COLO668 (cell line): ENCODE measurements at regions not wholly inside any gene's neighbourhood (a gene's known extent, or its start where the extent isn't known, plus 50 kb on each side); places are given as distances from the start of the nearest gene placed in this dataset.
"Not testable (repeated sequence)": the region's sequence is repeated elsewhere in the genome, so short reads cannot be mapped to it uniquely, and the experiment has no call there.

ENCODE experiments used
- DNase-seq: peaks from one replicate; lab custom pipeline; 2025; ENCODE audit not compliant: unreplicated experiment; lab: John Stamatoyannopoulos, UW

DNA sequence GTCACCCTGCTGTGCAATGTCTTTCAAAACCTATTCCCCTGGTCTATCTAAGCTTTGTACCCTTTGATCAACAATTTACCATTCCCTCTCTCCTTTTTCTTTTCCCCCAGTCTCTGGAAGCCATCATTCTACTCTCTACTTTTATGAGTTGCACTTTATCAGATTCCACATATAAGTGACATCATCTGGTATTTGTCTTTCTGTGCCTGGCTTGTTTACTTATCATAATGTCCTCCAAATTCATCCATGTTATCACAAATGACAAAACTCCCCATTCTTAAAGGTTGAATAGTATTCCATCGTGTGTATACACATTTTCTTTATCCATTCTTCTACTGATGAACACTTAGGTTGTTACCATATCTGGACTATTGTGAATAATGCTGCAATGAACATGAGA lies 344.2 kb upstream of the CCNH start:
- DNase-seq, result no peak

DNA sequence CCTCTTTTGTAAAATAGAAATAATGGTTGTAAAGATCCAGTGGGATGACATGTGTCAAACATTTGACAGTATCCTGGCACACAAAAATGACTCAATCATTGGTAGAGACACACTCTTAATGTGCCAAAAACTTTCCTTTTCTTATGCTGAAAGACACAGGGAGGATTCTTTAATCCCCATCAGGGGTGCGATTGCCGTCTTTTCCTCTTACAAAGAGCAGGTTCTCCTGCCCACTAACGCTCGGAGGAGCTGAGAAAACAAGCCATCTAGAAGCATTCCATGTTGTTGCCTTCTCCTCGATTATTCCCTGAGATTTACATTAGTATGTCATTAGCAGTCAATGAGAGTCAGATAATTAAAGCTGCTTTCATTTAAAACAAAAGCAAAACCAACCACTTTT lies 342.6 kb upstream of the CCNH start:
- no peak for DNase-seq

DNA sequence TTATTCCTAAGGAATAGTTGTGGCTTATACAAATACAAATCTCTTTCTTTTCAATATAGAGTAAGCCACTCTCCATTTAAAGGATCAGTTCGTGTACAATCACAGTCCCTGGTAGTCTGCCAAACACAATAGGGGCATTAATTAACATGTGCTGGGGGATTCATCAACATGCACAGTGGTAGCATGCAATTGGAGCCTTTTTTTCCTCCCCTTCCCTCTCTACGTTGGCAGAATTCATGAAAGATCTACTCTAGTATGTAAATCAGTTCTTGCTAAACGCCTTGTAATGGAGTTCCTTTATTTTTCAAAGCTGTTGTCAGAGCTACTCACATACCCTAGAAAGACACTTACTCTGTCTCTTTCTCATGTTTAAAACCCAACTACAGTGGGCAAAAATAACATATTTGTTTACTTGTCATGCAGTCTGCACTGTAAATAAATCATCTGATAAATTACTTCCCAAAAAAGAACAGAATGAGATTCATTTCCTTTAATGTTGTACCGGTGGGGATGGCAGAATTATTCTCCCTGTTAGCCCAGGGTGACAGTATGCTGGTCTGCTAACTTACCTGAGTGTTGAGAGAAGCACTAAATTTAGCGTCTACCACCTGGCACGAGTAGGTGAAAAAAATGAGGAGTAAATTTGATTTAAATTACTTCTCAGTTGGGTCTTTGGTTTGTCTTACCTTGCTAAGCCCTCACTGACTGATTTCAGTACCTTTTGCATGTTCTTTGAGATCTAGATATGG lies 341.5 kb upstream of the CCNH start:
- DNase-seq, result no peak

- no peak for DNase-seq
Measured at GRCh38 chr5:87752362-87752761, 339.6 kb upstream of the CCNH start.

- DNase-seq, result no peak
Measured at GRCh38 chr5:87751824-87752223, 339.1 kb upstream of the CCNH start.

- no peak for DNase-seq
Measured at GRCh38 chr5:87746891-87747377, 334.2 kb upstream of the CCNH start.

DNA sequence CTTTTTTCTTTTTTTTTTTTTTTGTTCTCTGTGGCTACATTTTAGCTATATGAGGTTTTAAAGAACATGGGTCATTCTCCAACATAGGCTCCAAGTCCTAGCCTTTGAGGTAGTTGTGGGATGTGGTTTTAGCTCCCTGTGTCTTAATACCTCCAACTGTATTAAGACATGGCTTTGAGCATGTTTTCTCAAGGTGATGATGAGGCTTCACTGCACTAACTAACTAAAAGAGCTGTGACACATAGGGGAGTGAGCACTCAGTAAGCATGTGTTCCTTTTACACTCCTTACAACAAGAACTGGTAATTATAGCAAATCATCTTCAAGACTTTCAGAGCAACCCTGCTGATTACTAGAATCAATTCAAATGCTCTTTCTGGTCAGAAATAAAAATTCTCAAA lies 333.6 kb upstream of the CCNH start:
- no peak for DNase-seq

- DNase-seq, result no peak
Measured at GRCh38 chr5:87741881-87742280, 329.2 kb upstream of the CCNH start.

DNA sequence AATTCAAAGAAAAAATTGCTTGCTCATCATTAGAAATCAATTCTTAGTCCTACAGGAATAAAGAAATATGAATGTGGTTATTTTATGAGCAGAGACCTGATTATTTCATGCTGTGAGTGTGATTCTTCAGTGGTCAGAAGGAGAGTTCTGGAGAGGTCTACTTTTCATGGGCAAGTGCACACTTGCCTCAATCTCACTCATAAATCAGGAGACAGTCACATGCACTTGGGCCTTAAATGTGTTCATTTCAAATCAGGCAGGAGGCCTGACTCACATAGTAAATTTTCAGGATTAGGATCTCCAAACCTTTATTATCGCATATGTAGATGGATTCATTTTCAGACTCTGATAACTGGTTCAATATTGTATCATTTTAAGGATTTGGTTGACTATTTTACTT lies 323.2 kb upstream of the CCNH start:
- no peak for DNase-seq

DNA sequence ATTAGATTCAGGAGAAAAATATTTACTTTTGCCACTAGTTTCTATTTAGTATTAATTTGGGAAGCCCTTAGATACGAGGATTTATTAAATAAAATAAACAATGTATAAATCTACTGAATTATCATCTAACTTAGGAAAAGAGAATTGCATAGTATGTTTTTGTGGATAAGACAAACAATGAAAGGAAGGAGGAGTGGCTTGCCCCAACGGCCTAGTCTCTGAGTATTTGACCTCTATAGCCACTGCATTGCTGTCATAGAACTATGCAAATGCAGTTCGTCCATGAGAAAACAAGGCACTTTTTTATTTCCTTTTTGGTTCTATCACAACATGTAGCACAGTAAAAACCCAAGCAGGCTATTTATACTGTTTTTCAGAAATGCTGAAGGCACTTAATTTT lies 321.2 kb upstream of the CCNH start:
- no peak for DNase-seq

DNA sequence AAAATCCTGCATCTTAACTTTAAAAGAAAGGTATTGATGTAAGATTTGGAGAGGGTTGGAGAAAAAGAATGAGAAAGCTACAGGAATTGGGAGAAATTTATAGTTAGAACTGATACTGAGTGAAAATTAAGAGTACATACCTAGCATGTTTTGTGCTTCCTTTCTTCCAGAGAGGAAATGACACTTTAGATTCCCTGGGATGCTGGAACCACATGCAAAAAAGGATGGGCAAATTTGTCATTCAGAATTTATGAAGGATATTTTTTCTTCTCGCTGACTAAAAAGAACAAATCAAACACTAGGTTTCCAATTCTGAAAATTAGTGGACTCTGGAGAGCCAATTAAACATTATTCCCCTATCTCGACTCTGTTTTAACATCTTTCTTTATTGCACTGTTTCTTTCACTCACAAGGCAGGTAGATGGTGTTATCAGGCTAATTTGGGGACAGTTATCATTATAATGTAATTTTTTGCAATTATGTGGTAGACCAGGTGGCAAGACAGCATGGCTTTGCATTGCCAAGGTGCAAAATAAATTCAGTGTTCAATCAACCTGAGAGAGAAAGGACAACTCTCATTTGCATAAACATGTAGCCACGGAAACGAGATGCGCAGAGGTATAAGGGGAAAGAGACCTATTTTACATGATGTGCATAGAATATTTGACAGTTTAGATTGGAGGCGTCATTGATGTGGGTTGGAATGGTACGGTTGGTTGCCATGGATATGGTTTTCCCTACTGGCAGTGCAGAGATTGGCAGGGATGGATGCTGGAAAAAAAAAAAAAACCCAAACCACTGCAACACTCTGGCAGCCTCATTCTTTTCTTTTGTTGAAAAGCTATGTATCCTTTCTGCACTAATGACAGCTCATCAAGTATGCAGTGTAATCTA lies 320.4 kb upstream of the CCNH start:
- no peak for DNase-seq

DNA sequence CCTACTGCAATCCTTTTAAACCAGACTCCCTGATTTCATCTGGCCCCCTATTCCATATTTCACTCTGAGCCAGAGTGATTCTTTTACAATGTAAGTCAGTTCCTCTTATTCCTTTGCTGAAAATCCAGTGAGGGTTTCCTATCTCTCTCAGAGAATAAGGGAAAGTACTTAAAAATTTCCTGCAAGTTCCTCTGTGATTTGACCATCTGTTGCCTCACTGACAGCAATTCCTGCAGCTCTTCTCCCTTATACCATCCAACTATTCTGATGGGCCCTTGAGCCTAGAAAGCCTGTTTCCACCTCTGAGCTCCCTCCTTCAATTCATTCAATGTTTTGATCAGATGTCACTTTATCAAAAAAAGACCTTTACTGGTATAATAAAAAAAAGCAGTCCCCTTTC lies 317.1 kb upstream of the CCNH start:
- DNase-seq, result no peak

DNA sequence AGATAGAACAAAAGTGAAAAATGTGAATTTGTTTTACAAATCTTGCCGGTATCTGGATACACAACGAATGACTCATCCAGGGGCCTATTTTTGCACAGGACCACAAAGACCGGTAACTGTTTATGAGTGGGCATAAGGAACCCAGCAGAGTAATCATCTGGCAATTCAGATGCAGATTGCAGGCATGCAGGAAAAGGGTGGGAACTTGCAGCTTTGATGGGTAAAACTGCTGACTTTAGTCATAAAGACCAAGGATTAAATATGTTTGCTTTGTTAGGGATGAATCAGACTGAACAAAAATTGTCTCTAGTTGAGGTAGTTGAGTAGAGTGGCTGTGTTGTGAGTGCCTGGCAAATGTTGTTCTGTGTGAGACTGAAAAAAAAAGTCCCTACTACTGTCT lies 309.6 kb upstream of the CCNH start:
- DNase-seq, result no peak

DNA sequence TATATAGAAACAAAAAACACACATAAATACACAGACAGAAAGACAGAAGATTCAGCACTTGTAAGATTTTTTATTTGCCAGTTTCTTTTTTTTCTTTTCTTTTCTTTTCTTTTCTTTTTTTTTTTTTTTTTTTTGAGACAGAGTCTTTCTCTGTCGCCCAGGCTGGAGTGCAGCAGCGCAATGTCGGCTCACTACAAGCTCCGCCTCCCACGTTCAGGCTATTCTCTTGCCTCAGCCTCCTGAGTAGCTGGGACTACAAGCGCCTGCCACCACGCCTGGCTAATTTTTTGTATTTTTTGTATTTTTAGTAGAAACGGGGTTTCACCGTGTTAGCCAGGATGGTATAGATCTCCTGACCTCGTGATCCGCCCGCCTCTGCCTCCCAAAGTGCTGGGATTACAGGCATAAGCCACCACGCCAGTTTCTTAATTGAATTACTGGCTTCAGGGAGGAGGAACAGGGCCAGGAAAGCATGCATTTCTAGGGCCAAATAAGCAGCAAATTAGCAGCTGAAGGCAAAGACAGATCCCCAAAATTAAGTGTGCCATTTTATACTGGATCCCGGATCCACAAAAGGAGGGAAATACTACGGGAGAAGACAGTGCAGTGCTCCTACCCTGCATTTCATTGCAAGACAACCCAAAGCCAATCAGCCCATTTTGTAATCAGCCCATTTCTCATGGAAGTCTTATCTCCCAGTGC lies 305.6 kb upstream of the CCNH start:
- DNase-seq, result not testable (repeated sequence)

GRCh38 chr5:87717761-87718160 lies 305.0 kb upstream of the CCNH start:
- DNase-seq, result no peak

GRCh38 chr5:87705876-87706275 lies 293.1 kb upstream of the CCNH start:
- no peak for DNase-seq

DNA sequence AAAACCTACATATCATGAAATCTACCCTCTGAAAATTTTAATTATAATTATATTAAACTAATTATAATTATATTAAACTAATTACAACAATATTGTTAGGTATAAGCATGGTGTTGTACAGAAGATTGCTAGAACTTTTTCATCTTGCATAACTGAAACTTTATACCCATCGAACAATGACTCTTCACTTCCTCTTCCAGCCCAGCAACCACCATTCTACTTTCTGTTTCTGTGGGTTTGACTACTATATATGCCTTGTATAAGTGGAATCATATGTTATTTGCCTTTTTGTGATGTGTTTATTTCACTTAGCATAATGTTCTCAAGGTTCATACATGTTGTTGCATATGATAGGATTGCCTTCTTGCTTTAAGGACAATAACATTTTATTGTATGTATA lies 274.2 kb upstream of the CCNH start:
- DNase-seq, result no peak

- DNase-seq, result no peak
Measured at GRCh38 chr5:87686018-87686417, 273.3 kb upstream of the CCNH start.

GRCh38 chr5:87674235-87674634 lies 261.5 kb upstream of the CCNH start:
- DNase-seq, result no peak

- DNase-seq, result no peak
Measured at GRCh38 chr5:87671146-87671545, 258.4 kb upstream of the CCNH start.

DNA sequence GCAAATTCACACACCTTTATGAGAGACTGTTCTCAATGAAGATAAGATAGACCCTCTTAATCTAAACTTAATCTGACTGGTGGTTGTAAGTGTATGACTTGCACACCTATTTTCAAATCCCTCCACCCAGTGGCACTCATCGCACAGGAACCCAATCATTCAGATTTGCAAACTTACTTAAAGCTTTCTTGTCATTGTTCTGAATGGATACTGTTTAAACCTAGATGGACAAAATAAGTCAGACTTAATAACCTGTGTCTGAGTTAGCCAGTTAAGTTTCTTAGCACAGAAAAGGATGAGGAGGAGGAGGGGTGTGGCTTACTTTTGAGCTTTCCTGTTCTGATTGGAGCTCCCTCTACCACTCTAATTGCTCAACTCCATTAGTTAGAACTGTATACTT lies 252.4 kb upstream of the CCNH start:
- DNase-seq, result no peak
